B cell (primary cell): ENCODE measurements at regions not wholly inside any gene's neighbourhood (a gene's known extent, or its start where the extent isn't known, plus 50 kb on each side); places are given as distances from the start of the nearest gene placed in this dataset.

Experiments used
- ATAC-seq: fragments of 200-7000 bp; cut with Tn5 transposase; one replicate; pipeline ENCODE4 v1.10.0; 2021; ENCODE audit warnings: low read depth, mild to moderate bottlenecking, moderate number of reproducible peaks, moderate library complexity
- CTCF ChIA-PET: fragments of 350-600 bp; sonication (Branson Sonifier 250); formaldehyde crosslinking; loops from one replicate; lab custom pipeline; 2021; ENCODE audit warnings: antibody characterized with exemption, inconsistent platforms; lab: Charles Lee
- POLR2A ChIA-PET: fragments of 350-600 bp; sonication (Branson Sonifier 250); formaldehyde crosslinking; loops from one replicate; lab custom pipeline; 2021; ENCODE audit warnings: antibody characterized with exemption; lab: Charles Lee
- DNase-seq: peaks from one replicate; pipeline ENCODE4 v3.0.0; 2013
- H2AFZ ChIP-seq: 2 replicates; pipeline ENCODE4 v1.6.1; 2012; ENCODE audit warnings: mild to moderate bottlenecking, low read depth, low read length; ENCODE audit not compliant: insufficient read depth, poor library complexity, severe bottlenecking
- H3K27ac ChIP-seq, 2 donors: 1 replicate in 1 of 2; 2 replicates in 1 of 2; pipeline ENCODE4 v1.5.1; 2012 to 2013; ENCODE audit warnings: low read length in 2 of 2, mild to moderate bottlenecking in 2 of 2, moderate library complexity in 1 of 2
- H3K27me3 ChIP-seq, 4 experiments: fragments of 200-600 bp in 1 of 4; sonication (generic) in 1 of 4; replicated peaks in 1 of 4; 1 replicate in 2 of 4; 2 replicates in 2 of 4; pipeline versions ENCODE4 v1.6.1 to v1.7.0; 2013 to 2016; ENCODE audit warnings: low read length in 3 of 4, mild to moderate bottlenecking in 2 of 4, mixed read lengths in 1 of 4, moderate library complexity in 1 of 4; ENCODE audit not compliant: insufficient read depth in 4 of 4, control insufficient read depth in 3 of 4; ENCODE audit errors: control extremely low read depth in 1 of 4
- H3K36me3 ChIP-seq, 2 experiments: replicated peaks in 1 of 2; 1 replicate in 1 of 2; 2 replicates in 1 of 2; pipeline versions ENCODE4 v1.6.1 to v1.7.1; 2013; ENCODE audit warnings: low read length in 1 of 2; ENCODE audit not compliant: insufficient read depth in 2 of 2, control insufficient read depth in 1 of 2; ENCODE audit errors: control extremely low read depth in 1 of 2, extremely low read depth in 1 of 2
- H3K4me1 ChIP-seq, 2 donors: fragments of 200-600 bp in 1 of 2; sonication (generic) in 1 of 2; 1 replicate in 1 of 2; 2 replicates in 1 of 2; pipeline versions ENCODE4 v1.5.1 to v1.6.1; 2013 to 2017; ENCODE audit warnings: low read length in 2 of 2; ENCODE audit not compliant: control insufficient read depth in 2 of 2, insufficient read depth in 2 of 2
- H3K4me2 ChIP-seq: replicated peaks from 2 replicates; pipeline ENCODE3; 2012; ENCODE audit warnings: mild to moderate bottlenecking, low read depth, low read length; ENCODE audit not compliant: poor library complexity, severe bottlenecking
- H3K4me3 ChIP-seq, 5 experiments: fragments of 200-600 bp in 1 of 5; sonication (generic) in 1 of 5; 1 replicate in 3 of 5; 2 replicates in 2 of 5; pipeline versions ENCODE4 v1.5.1 to v1.7.0; 2011 to 2016; ENCODE audit warnings: low read length in 4 of 5, mild to moderate bottlenecking in 4 of 5, low read depth in 2 of 5, control low read depth in 1 of 5, moderate library complexity in 1 of 5; ENCODE audit not compliant: insufficient read depth in 1 of 5; ENCODE audit errors: control extremely low read depth in 1 of 5, extremely low read depth in 1 of 5
- H3K79me2 ChIP-seq: fragments of 200-600 bp; sonication (generic); one replicate; pipeline ENCODE4 v1.6.0; 2016; ENCODE audit warnings: low read length; ENCODE audit not compliant: control insufficient read depth, insufficient read depth
- H3K9ac ChIP-seq: fragments of 200-600 bp; sonication (generic); 2 replicates; pipeline ENCODE4 v1.6.1; 2017; ENCODE audit warnings: mild to moderate bottlenecking, low read length, moderate library complexity
- H3K9me3 ChIP-seq, 3 donors: one replicate each; pipeline versions ENCODE4 v1.6.1 to v1.7.1; 2013; ENCODE audit warnings: low read length in 2 of 3; ENCODE audit not compliant: control insufficient read depth in 2 of 3, insufficient read depth in 1 of 3; ENCODE audit errors: control extremely low read depth in 1 of 3
- H4K20me1 ChIP-seq: 2 replicates; pipeline ENCODE4 v1.6.0; 2012; ENCODE audit warnings: mild to moderate bottlenecking, low read length; ENCODE audit not compliant: insufficient read depth, control insufficient read depth, poor library complexity, severe bottlenecking
- H3K27ac Mint-ChIP-seq: one replicate; pipeline ENCODE4 v1.8.0; 2021; ENCODE audit warnings: mixed read lengths
- H3K27me3 Mint-ChIP-seq: one replicate; pipeline ENCODE4 v1.8.0; 2021; ENCODE audit warnings: mixed read lengths
- H3K4me1 Mint-ChIP-seq: one replicate; pipeline ENCODE4 v1.8.0; 2021; ENCODE audit warnings: mixed read lengths
- H3K4me3 Mint-ChIP-seq: one replicate; pipeline ENCODE4 v1.8.0; 2021; ENCODE audit warnings: mixed read lengths
- H3K9me3 Mint-ChIP-seq: one replicate; pipeline ENCODE4 v1.8.0; 2022; ENCODE audit warnings: mixed read lengths; ENCODE audit not compliant: insufficient read depth
- CTCF ChIP-seq: fragments of 200-600 bp; IDR thresholded peaks from one replicate; pipeline ENCODE4 v1.8.0; 2022; ENCODE audit warnings: antibody characterized with exemption, mild to moderate bottlenecking
- EZH2 ChIP-seq: IDR thresholded peaks from 2 replicates; pipeline ENCODE4 v1.6.1; 2012; ENCODE audit warnings: borderline replicate concordance, low read depth, mild to moderate bottlenecking, moderate library complexity, low read length; ENCODE audit not compliant: insufficient read depth, poor library complexity, severe bottlenecking
- WGBS: methylation state at CpG from one replicate; pipeline ENCODE4 v1.1.5; 2013; ENCODE audit warnings: missing lambda C conversion rate; ENCODE audit not compliant: insufficient coverage; 5-methylcytosine and 5-hydroxymethylcytosine counted together
- intact Hi-C: fragments of 100-400 bp; cut with micrococcal nuclease; formaldehyde crosslinking; loops from one replicate; pipeline ENCODE4 v1.10.0; 2022

- no peaks in the 10 kb centered on the region for H3K9me3 ChIP-seq
- H3K4me3 ChIP-seq = no peak overlapping the region
- no peaks in the 10 kb centered on the region for H3K4me1 ChIP-seq
- Mint-ChIP-seq H3K4me1 (no peaks in the 10 kb centered on the region), H3K9me3 (peaks cover 9% of the 10 kb centered on the region), H3K4me3 (no peak overlapping the region), H3K27ac (no peak overlapping the region), H3K27me3 (no peaks in the 10 kb centered on the region)
- no peak overlapping the region for H2AFZ ChIP-seq
- WGBS = 95% methylated on average over 2 of the region's 2 CpGs
- H4K20me1 ChIP-seq = no peaks in the 10 kb centered on the region
- H3K36me3 ChIP-seq = no peaks in the 10 kb centered on the region
- ATAC-seq (no peak), DNase-seq (no peak)
- ChIA-PET CTCF (no interaction called here), POLR2A (no interaction called here)
- H3K9ac ChIP-seq = no peak overlapping the region
- no peak for TF ChIP-seq EZH2
- TF ChIP-seq CTCF = no peak
- H3K27me3 ChIP-seq = no peaks in the 10 kb centered on the region
- no peak overlapping the region for H3K27ac ChIP-seq
- intact Hi-C loops = no loop called here
- H3K4me2 ChIP-seq = no peak overlapping the region
- no peaks in the 10 kb centered on the region for H3K79me2 ChIP-seq
These were observed 902.4 kb upstream of the RAG2 start for GRCh38 chr11:37500425-37500824.

GRCh38 chr11:37497326-37497725 is 899.3 kb upstream of the RAG2 start:
- no peak overlapping the region for H3K4me2 ChIP-seq
- Mint-ChIP-seq H3K27me3 (no peaks in the 10 kb centered on the region), H3K27ac (no peak overlapping the region), H3K4me3 (no peak overlapping the region), H3K4me1 (no peaks in the 10 kb centered on the region), H3K9me3 (peaks cover 5% of the 10 kb centered on the region)
- no peak overlapping the region for H3K9ac ChIP-seq
- no peaks in the 10 kb centered on the region for H3K36me3 ChIP-seq
- intact Hi-C loops = no loop called here
- ATAC-seq = no peak
- TF ChIP-seq EZH2 = no peak
- H4K20me1 ChIP-seq = no peaks in the 10 kb centered on the region
- no peak overlapping the region for H2AFZ ChIP-seq
- ChIA-PET CTCF (no interaction called here), POLR2A (no interaction called here)
- no peaks in the 10 kb centered on the region for H3K79me2 ChIP-seq
- no peak overlapping the region for H3K27ac ChIP-seq
- H3K4me3 ChIP-seq = no peak overlapping the region
- WGBS = no CpG with 5 or more reads among the region's 1 CpG
- no peak for DNase-seq
- no peaks in the 10 kb centered on the region for H3K9me3 ChIP-seq
- H3K27me3 ChIP-seq = no peaks in the 10 kb centered on the region
- H3K4me1 ChIP-seq = no peaks in the 10 kb centered on the region
